BE2C (cell line): ENCODE measurements at regions not wholly inside any gene's neighbourhood (a gene's known extent, or its start where the extent isn't known, plus 50 kb on each side); places are given as distances from the start of the nearest gene placed in this dataset.

Source experiments
- DNase-seq: peaks from one replicate; pipeline ENCODE4 v3.0.0-alpha.2; 2020
- H3K27me3 ChIP-seq: fragments of 250-450 bp; sonication (Bioruptor Pico); 2 replicates; pipeline ENCODE4 v1.5.1; 2020; ENCODE audit warnings: mild to moderate bottlenecking
- H3K36me3 ChIP-seq: fragments of 250-450 bp; sonication (Bioruptor Pico); 2 replicates; pipeline ENCODE4 v1.5.1; 2020; ENCODE audit warnings: mild to moderate bottlenecking
- H3K4me1 ChIP-seq: fragments of 250-450 bp; sonication (Bioruptor Pico); 2 replicates; pipeline ENCODE4 v1.5.1; 2020
- H3K4me3 ChIP-seq: 2 replicates; pipeline ENCODE4 v1.5.1; 2011; ENCODE audit warnings: low read depth, low read length
- H3K9me3 ChIP-seq: fragments of 250-450 bp; sonication (Bioruptor Pico); 2 replicates; pipeline ENCODE4 v1.5.1; 2020
- CTCF ChIP-seq: IDR thresholded peaks from 2 replicates; pipeline ENCODE4 v1.5.1; 2012; ENCODE audit warnings: mild to moderate bottlenecking, low read depth, low read length

GRCh38 chr3:187795207-187795960, 50.1 kb upstream of the BCL6 start:
- Histone ChIP-seq H3K4me1 (no peaks in the 10 kb centered on the region), H3K4me3 (no peak overlapping the region), H3K9me3 (no peaks in the 10 kb centered on the region), H3K27me3 (no peaks in the 10 kb centered on the region; the same call in 1 of the 2 replicates), H3K36me3 (no peaks in the 10 kb centered on the region)
- TF ChIP-seq CTCF: no peak
- no peak for DNase-seq

- no peak for DNase-seq
- Histone ChIP-seq H3K4me3 (no peak overlapping the region), H3K9me3 (no peaks in the 10 kb centered on the region)
Observed at GRCh38 chr3:187798126-187798525, 52.9 kb upstream of the BCL6 start.

GRCh38 chr3:187798531-187799530, 53.6 kb upstream of the BCL6 start:
- H3K27me3 ChIP-seq: no peaks in the 10 kb centered on the region; the same call in 1 of the 2 replicates
- H3K36me3 ChIP-seq: no peaks in the 10 kb centered on the region
- H3K4me3 ChIP-seq: no peak overlapping the region
- DNase-seq: no peak
- no peaks in the 10 kb centered on the region for H3K4me1 ChIP-seq
- TF ChIP-seq CTCF: no peak
- H3K9me3 ChIP-seq: no peaks in the 10 kb centered on the region

More at GRCh38 chr3:187798126-187798525, 52.9 kb upstream of the BCL6 start:
- no peaks in the 10 kb centered on the region for H3K36me3 ChIP-seq
- TF ChIP-seq CTCF: no peak
- H3K27me3 ChIP-seq: no peaks in the 10 kb centered on the region; the same call in 1 of the 2 replicates
- H3K4me1 ChIP-seq: no peaks in the 10 kb centered on the region

- H3K27me3 ChIP-seq: no peaks in the 10 kb centered on the region
- DNase-seq: no peak
- no peak for TF ChIP-seq CTCF
Observed at GRCh38 chr3:187799942-187800641, 54.8 kb upstream of the BCL6 start.

GRCh38 chr3:187801152-187801551, 55.9 kb upstream of the BCL6 start:
- Histone ChIP-seq H3K9me3 (no peaks in the 10 kb centered on the region), H3K4me3 (no peak overlapping the region), H3K4me1 (no peaks in the 10 kb centered on the region), H3K27me3 (no peaks in the 10 kb centered on the region), H3K36me3 (no peaks in the 10 kb centered on the region)
- no peak for DNase-seq
- no peak for TF ChIP-seq CTCF

More at GRCh38 chr3:187799942-187800641, 54.8 kb upstream of the BCL6 start:
- H3K36me3 ChIP-seq: no peaks in the 10 kb centered on the region
- no peaks in the 10 kb centered on the region for H3K9me3 ChIP-seq
- no peak overlapping the region for H3K4me3 ChIP-seq
- no peaks in the 10 kb centered on the region for H3K4me1 ChIP-seq
